Stimulated activated CD8-positive, alpha-beta memory T cell treated with anti-CD3 and anti-CD28 coated beads, Interleukin-4, amount 100 ng/mL, for 48 hours (primary cell): ENCODE measurements at regions not wholly inside any gene's neighbourhood (a gene's known extent, or its start where the extent isn't known, plus 50 kb on each side); places are given as distances from the start of the nearest gene placed in this dataset.
"Not testable (repeated sequence)": the region's sequence is repeated elsewhere in the genome, so short reads cannot be mapped to it uniquely, and the experiment has no call there.

ENCODE experiments used
- DNase-seq: peaks from one replicate; pipeline ENCODE4 v3.0.0-alpha.2; 2020

- DNase-seq, result no peak
Measured at GRCh38 chr17:37828651-37829124, 83.8 kb upstream of the HNF1B start.

- no peak for DNase-seq
Measured at GRCh38 chr17:37827905-37828650, 83.2 kb upstream of the HNF1B start.

- no peak for DNase-seq
Measured at GRCh38 chr17:37826497-37827430, 81.9 kb upstream of the HNF1B start.

GRCh38 chr17:37825851-37826250 lies 81.0 kb upstream of the HNF1B start:
- DNase-seq, result no peak

- no peak for DNase-seq
Measured at GRCh38 chr17:37824534-37825485, 80.0 kb upstream of the HNF1B start.

- DNase-seq, result no peak
Measured at GRCh38 chr17:37823996-37824395, 79.1 kb upstream of the HNF1B start.

- no peak for DNase-seq
Measured at GRCh38 chr17:37820995-37821713, 76.3 kb upstream of the HNF1B start.

GRCh38 chr17:37820313-37820994 lies 75.6 kb upstream of the HNF1B start:
- DNase-seq, result no peak

GRCh38 chr17:37818689-37819088 lies 73.8 kb upstream of the HNF1B start:
- DNase-seq, result no peak

GRCh38 chr17:37816950-37817349 lies 72.1 kb upstream of the HNF1B start:
- DNase-seq, result no peak

- DNase-seq, result no peak
Measured at GRCh38 chr17:37815536-37815935, 70.7 kb upstream of the HNF1B start.

- no peak for DNase-seq
Measured at GRCh38 chr17:37813751-37814150, 68.9 kb upstream of the HNF1B start.

- not testable (repeated sequence) for DNase-seq
Measured at GRCh38 chr17:37808846-37809245, 64.0 kb upstream of the HNF1B start.

GRCh38 chr17:37802712-37803416 lies 58.0 kb upstream of the HNF1B start:
- no peak for DNase-seq

- no peak for DNase-seq
Measured at GRCh38 chr17:37802061-37802595, 57.3 kb upstream of the HNF1B start.

GRCh38 chr17:37801171-37801570 lies 56.3 kb upstream of the HNF1B start:
- no peak for DNase-seq

GRCh38 chr17:37797206-37797605 lies 52.3 kb upstream of the HNF1B start:
- DNase-seq, result no peak

GRCh38 chr17:37796076-37796475 lies 51.2 kb upstream of the HNF1B start:
- DNase-seq, result no peak
